HUES6 (cell line): ENCODE measurements at regions not wholly inside any gene's neighbourhood (a gene's known extent, or its start where the extent isn't known, plus 50 kb on each side); places are given as distances from the start of the nearest gene placed in this dataset.

Experiments
- H3K27ac ChIP-seq: 2 replicates; pipeline ENCODE4 v1.7.0; 2013; ENCODE audit warnings: low read depth, mild to moderate bottlenecking, low read length, inconsistent platforms
- H3K27me3 ChIP-seq: 2 replicates; pipeline ENCODE4 v1.6.1; 2013; ENCODE audit warnings: low read length; ENCODE audit not compliant: control insufficient read depth, insufficient read depth
- H3K36me3 ChIP-seq: 2 replicates; pipeline ENCODE4 v1.6.1; 2013; ENCODE audit warnings: low read length; ENCODE audit not compliant: control insufficient read depth, insufficient read depth
- H3K4me1 ChIP-seq: 2 replicates; pipeline ENCODE4 v1.6.1; 2013; ENCODE audit warnings: low read length; ENCODE audit not compliant: control insufficient read depth, insufficient read depth
- H3K4me3 ChIP-seq: 2 replicates; pipeline ENCODE4 v1.5.1; 2013; ENCODE audit warnings: low read depth, low read length
- H3K9ac ChIP-seq: one replicate; pipeline ENCODE4 v1.6.1; 2013; ENCODE audit warnings: mild to moderate bottlenecking, low read length
- H3K9me3 ChIP-seq: 2 replicates; pipeline ENCODE4 v1.6.1; 2013; ENCODE audit warnings: low read depth, low read length; ENCODE audit not compliant: control insufficient read depth, insufficient read depth

DNA sequence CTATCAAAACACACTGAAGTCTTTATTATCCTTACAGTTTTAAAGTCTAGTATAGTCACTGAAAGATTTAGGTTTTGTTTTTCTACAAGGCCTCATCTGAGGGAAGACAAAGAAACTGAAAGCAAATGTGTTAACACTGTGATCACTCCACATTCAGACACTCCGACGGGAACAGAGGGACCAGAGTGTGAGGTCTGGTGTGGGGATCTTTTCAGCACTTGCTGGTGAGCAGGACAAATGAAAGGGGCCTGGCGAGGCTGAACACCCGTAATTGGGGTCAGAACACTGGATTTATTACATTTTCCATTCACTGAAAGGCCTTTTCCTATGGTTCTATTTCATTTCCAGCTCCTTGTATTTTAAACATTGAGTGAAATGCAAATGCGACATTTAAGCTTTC, 910.5 kb downstream of the CDH11 start:
- no peak overlapping the region for H3K9ac ChIP-seq
- no peak overlapping the region for H3K27ac ChIP-seq
- H3K4me3 ChIP-seq: no peak overlapping the region

DNA sequence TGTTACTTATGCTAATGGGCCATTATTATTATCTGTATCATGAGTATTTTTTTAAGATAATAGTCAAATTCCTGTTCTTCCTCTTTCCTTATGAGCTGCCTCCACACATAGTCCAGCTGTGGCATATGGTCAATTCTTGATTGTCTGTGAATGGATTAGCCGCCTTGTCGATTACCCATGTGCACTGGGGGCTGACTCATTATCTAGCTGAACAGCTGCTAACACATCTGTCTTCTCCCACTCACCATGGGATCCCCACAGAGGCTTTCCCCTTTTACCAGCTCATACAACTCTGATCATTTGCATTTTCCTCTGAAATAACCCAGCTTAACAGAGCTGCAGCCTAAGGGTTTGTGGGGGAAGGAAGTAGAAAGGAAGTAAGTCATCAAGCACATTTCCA, 915.0 kb downstream of the CDH11 start:
- Histone ChIP-seq H3K4me1 (no peaks in the 10 kb centered on the region), H3K4me3 (no peak overlapping the region), H3K27ac (no peak overlapping the region), H3K27me3 (no peaks in the 10 kb centered on the region), H3K9me3 (no peaks in the 10 kb centered on the region), H3K36me3 (no peaks in the 10 kb centered on the region), H3K9ac (no peak overlapping the region)

More for the DNA sequence above, 910.5 kb downstream of the CDH11 start:
- Histone ChIP-seq H3K9me3 (no peaks in the 10 kb centered on the region), H3K4me1 (no peaks in the 10 kb centered on the region), H3K27me3 (no peaks in the 10 kb centered on the region), H3K36me3 (no peaks in the 10 kb centered on the region)

DNA sequence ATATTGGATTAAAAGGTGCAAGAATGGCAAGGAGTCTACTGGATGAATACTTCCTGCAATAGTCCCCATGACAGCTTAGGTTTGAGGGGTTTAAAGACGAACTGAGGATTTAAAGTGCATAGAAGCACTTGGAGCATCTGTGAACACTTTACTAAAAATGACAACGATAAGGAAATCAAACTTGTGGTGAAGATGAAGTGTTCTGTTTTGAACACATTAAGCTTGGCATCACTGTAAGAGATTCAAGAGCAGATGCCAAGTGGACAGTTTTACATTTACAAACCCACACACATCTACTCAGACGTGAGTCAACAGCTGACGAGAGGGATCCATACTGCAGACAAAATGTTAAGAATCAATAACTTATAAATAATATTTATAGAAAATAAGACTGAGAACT, 918.7 kb downstream of the CDH11 start:
- Histone ChIP-seq H3K9me3 (no peaks in the 10 kb centered on the region), H3K4me1 (no peaks in the 10 kb centered on the region), H3K4me3 (no peak overlapping the region), H3K9ac (no peak overlapping the region), H3K27me3 (no peaks in the 10 kb centered on the region), H3K36me3 (no peaks in the 10 kb centered on the region), H3K27ac (no peak overlapping the region)

DNA sequence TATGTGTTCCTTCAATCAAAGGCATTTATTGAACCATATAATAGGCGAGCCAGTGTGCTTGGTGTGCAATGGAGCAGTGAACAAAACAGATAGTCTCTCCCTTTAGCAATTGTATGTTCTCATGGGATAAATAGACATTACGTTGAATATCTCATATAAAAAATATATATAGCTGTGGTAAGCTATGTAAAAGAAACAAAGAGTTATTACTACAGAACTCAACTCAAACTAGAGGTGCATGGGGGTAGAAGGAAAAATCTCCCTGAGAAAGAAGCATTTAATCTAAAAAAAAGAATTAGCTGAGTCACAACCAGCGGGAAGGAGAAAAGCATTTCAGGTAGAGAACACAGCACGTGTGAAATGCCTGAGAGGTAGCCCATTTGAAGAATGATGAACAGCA, 919.3 kb downstream of the CDH11 start:
- H3K4me1 ChIP-seq: no peaks in the 10 kb centered on the region

DNA sequence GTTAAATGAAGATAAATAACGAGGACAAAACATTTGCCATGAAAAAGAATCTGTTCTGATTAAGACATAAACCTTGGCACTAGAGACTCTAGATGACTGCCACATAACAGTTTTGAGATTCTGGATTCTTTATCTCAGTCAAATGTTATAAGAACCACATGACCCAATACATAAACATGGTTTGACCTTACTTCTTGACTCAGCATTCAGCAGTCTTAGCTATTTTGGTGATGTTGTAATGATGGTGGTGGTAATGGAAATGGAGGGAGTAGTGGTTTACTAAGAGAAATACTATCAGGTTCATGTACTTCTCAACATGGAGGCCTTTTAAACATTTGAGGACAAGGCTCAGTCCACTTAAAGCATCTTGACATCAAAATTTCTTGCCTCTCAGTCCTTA, 925.4 kb downstream of the CDH11 start:
- Histone ChIP-seq H3K4me3 (no peak overlapping the region), H3K27ac (no peak overlapping the region), H3K9me3 (no peaks in the 10 kb centered on the region), H3K36me3 (no peaks in the 10 kb centered on the region), H3K27me3 (no peaks in the 10 kb centered on the region), H3K9ac (no peak overlapping the region), H3K4me1 (no peaks in the 10 kb centered on the region)

More for the DNA sequence above, 919.3 kb downstream of the CDH11 start:
- no peaks in the 10 kb centered on the region for H3K27me3 ChIP-seq
- H3K36me3 ChIP-seq: no peaks in the 10 kb centered on the region
- H3K9me3 ChIP-seq: no peaks in the 10 kb centered on the region
- no peak overlapping the region for H3K4me3 ChIP-seq
- H3K27ac ChIP-seq: no peak overlapping the region
- no peak overlapping the region for H3K9ac ChIP-seq

DNA sequence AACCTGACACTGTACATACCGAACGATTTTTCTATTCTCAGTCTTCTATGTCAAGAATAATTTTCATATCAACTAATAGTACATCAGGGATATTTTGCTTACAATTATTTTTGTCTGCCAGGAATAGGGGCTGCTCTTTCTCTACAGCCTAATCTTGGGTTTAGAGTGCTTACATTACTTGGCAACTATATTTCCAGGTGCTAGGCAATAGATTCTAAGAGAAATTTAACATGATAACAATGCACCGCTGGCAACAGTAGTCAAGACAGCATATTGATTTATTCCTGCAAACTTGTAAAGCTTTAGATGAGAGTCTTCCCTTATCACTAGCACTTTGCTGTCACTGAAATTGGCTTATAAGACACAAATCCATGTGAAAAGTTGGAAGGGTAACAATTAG, 935.9 kb downstream of the CDH11 start:
- Histone ChIP-seq H3K36me3 (no peaks in the 10 kb centered on the region), H3K27ac (no peak overlapping the region), H3K9me3 (no peaks in the 10 kb centered on the region), H3K4me1 (no peaks in the 10 kb centered on the region), H3K27me3 (no peaks in the 10 kb centered on the region), H3K9ac (no peak overlapping the region), H3K4me3 (no peak overlapping the region)

DNA sequence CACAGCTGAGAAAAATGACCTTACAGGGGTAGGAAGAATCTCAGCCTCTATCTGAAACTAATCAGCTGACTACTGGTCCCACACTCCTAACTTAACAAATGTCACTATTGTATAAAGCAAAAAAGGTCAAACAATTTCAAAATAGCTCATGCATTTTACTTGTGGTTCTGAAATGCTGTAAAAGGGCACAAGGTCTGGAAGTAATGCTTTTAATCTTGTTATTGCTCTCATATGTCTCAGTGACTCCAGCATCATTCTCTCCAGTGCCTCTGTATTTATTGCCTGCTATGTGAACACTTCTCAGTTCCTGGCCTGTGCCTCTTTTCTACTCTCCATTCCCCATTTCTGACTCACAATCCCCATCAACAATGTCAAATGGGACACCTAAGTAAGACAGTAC, 937.7 kb downstream of the CDH11 start:
- no peak overlapping the region for H3K4me3 ChIP-seq

DNA sequence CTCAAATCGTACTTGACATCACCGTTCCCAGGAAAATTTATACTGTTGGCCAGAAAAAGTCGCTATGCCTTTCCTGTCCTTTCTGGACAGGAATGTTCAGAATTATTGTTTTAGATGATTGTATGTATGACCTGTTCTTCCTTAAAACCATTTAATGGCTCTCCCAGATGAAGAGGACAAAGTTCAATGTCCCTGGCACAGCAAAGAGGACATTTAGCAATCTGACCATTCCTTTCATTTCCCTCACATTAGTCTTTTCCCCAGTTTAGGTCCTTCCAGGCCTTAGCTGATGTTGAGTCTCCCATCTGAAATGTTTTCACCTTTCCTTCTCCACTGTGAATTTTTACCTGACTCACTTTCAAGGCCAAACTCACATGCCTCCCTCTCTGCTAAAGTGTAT, 938.9 kb downstream of the CDH11 start:
- no peak overlapping the region for H3K27ac ChIP-seq
- H3K9me3 ChIP-seq: peaks cover 15% of the 10 kb centered on the region
- H3K27me3 ChIP-seq: no peaks in the 10 kb centered on the region
- H3K4me1 ChIP-seq: no peaks in the 10 kb centered on the region
- no peaks in the 10 kb centered on the region for H3K36me3 ChIP-seq
- H3K4me3 ChIP-seq: no peak overlapping the region
- H3K9ac ChIP-seq: no peak overlapping the region

More for the DNA sequence above, 937.7 kb downstream of the CDH11 start:
- H3K27ac ChIP-seq: no peak overlapping the region
- no peaks in the 10 kb centered on the region for H3K4me1 ChIP-seq
- H3K9ac ChIP-seq: no peak overlapping the region
- peaks cover 4% of the 10 kb centered on the region for H3K9me3 ChIP-seq
- H3K27me3 ChIP-seq: no peaks in the 10 kb centered on the region
- H3K36me3 ChIP-seq: no peaks in the 10 kb centered on the region

DNA sequence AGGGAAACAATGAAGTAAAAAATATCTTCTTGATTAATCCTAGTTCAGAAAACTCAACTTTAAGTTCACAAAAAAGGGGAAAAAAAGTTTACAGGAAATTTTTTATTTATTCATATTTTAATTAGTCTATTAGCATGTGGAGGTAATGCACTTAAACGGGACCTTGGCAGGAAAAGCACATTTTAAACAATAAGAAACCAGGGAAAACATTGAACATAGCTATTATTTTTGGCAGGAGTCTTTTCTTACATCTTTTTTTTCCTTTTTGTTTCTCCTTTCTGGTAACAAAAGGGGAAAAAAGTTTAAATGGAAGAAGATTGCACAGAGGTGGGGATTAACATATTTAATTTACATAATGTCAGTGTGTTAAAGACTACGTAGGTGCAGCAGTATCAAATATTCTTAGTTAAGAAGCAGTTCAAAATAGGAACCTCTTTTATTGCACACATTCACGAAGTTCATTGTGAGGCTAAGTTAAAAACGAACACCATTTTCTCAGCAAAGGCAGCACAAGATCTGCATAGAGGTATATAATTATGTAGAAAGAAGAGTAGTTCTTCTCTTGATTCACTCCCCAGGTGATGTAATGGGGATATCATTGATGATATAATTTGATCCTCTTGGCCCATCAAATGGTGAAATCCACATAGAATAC, 940.5 kb downstream of the CDH11 start:
- no peaks in the 10 kb centered on the region for H3K27me3 ChIP-seq
- peaks cover 17% of the 10 kb centered on the region for H3K9me3 ChIP-seq
- H3K9ac ChIP-seq: no peak overlapping the region
- no peaks in the 10 kb centered on the region for H3K4me1 ChIP-seq
- H3K4me3 ChIP-seq: no peak overlapping the region
- no peaks in the 10 kb centered on the region for H3K36me3 ChIP-seq
- no peak overlapping the region for H3K27ac ChIP-seq

DNA sequence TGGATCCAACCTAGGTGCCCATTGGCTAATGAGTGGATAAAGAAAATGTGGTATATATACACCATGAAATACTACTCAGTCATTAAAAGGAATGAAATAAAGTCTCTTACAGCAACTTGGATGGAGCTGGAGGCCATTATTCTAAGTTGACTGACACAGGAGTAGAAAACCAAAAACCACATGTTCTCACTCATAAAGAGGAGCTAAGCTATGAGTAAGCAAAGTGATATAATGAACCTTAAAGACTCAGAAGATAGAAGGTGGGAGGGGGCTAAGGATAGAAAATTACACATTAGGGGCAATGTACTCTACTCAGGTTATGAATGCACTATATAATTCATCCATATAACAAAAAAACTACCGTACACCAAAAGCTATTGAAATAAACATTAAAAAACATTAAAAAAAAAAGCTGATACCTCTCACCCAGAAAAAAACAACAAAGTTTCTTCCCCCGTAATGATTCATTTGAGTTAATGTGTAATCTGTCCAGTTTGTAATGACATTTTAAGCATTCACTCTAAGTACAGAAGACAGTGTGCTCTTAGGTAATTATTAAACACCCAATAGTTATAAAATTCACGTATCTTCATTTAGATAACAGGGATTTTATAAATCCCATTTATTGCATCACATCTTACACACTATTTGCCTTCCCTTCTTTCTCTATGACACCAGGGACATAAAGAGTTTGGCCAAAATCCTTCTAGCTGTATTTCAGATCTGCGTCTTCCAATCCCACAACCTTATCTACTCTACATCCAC, 941.5 kb downstream of the CDH11 start:
- Histone ChIP-seq H3K27me3 (no peaks in the 10 kb centered on the region), H3K9ac (no peak overlapping the region), H3K36me3 (no peaks in the 10 kb centered on the region), H3K27ac (no peak overlapping the region), H3K4me3 (no peak overlapping the region), H3K4me1 (no peaks in the 10 kb centered on the region), H3K9me3 (peaks cover 17% of the 10 kb centered on the region)

DNA sequence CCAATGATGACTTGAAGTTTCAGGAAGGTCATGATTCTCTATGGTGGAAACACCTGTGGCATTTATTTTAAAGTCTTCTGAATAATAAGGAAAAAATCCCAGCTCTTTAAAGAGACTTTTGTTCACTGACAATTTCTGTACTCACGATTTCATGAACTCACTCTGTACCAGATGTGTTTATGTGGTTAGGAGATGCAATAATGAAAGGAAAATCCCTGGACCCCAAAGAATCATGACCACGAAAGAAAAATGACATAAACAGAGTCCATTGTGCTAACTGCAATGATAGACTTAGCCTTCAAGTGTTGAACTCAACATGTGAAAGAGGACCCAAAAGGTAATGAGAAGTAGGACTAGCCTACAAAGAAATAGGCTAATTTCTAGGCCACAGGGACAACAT, 947.5 kb downstream of the CDH11 start:
- Histone ChIP-seq H3K9ac (no peak overlapping the region), H3K4me3 (no peak overlapping the region), H3K9me3 (peaks cover 14% of the 10 kb centered on the region), H3K36me3 (no peaks in the 10 kb centered on the region), H3K27ac (no peak overlapping the region), H3K27me3 (no peaks in the 10 kb centered on the region), H3K4me1 (no peaks in the 10 kb centered on the region)
